ENCODE measurements at regions not wholly inside any gene's neighbourhood (a gene's known extent, or its start where the extent isn't known, plus 50 kb on each side); places are given as distances from the start of the nearest gene placed in this dataset.
A peak's percentile ranks its signal among the peaks of the same experiment; 100 is the strongest.

DNA sequence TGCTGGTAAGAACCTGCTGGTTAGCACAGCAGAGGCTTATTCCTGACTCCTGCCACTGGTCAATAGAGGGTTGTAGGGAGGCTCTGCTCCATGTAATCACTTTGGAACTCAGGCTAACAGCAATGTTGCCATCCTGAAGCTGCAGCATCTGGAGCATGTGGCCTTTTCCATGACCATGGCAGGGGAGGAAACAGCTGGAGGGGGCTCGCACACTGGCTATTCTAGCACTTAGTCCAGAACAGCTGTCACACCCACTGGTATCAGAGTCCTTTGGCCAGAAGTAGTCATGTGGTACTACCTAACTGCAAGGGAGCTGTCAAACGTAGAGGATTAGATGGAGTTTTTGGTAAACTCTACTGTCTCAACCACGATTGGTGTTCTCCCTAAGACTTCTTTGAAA is 450.0 kb downstream of the RPS24 start:
- no peaks in the 10 kb centered on the region for H3K36me3 Mint-ChIP-seq (ENCODE audit: low read depth)
- TF ChIP-seq, protein P1, sequence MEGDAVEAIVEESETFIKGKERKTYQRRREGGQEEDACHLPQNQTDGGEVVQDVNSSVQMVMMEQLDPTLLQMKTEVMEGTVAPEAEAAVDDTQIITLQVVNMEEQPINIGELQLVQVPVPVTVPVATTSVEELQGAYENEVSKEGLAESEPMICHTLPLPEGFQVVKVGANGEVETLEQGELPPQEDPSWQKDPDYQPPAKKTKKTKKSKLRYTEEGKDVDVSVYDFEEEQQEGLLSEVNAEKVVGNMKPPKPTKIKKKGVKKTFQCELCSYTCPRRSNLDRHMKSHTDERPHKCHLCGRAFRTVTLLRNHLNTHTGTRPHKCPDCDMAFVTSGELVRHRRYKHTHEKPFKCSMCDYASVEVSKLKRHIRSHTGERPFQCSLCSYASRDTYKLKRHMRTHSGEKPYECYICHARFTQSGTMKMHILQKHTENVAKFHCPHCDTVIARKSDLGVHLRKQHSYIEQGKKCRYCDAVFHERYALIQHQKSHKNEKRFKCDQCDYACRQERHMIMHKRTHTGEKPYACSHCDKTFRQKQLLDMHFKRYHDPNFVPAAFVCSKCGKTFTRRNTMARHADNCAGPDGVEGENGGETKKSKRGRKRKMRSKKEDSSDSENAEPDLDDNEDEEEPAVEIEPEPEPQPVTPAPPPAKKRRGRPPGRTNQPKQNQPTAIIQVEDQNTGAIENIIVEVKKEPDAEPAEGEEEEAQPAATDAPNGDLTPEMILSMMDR (IDR thresholded peaks at IDR 0.05): no peak
- H3K27me3 Mint-ChIP-seq (ENCODE audit: low read depth): peaks cover 15% of the 10 kb centered on the region
- no peaks in the 10 kb centered on the region for H3K4me1 Mint-ChIP-seq (ENCODE audit: low read depth)
- H3K9me3 Mint-ChIP-seq (ENCODE audit: low read depth): no peaks in the 10 kb centered on the region
- no peak for DNase-seq (ENCODE audit: low spot score)
- H3K27ac Mint-ChIP-seq (ENCODE audit: unreplicated experiment): no peak overlapping the region
- no peak overlapping the region for H3K4me3 Mint-ChIP-seq (ENCODE audit: unreplicated experiment)

DNA sequence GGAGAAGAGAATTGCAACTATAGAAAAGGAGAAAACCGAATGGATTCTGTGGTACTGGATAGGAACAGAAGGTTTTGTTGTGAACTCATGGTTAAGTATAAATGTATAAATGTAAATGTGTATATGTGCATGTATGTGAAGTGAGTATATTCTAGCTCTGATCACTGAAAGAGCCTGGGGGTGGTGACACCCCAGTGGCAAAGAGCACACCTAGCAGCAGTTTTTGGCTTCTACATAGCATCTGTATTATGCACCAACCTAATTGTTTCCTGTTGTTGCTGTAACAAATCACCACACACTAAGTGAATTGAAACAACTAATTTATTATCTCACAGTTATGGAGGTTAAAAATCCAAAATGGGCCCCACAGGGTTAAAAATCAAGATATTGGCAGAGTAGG is 455.4 kb downstream of the RPS24 start:
- peaks cover 5% of the 10 kb centered on the region for H3K4me1 Mint-ChIP-seq (ENCODE audit: low read depth)
- no peaks in the 10 kb centered on the region for H3K27me3 Mint-ChIP-seq (ENCODE audit: low read depth)
- no peak overlapping the region for H3K27ac Mint-ChIP-seq (ENCODE audit: unreplicated experiment)
- H3K4me3 Mint-ChIP-seq (ENCODE audit: unreplicated experiment): no peak overlapping the region
- TF ChIP-seq, protein P1 (IDR thresholded peaks at IDR 0.05): no peak
- H3K9me3 Mint-ChIP-seq (ENCODE audit: low read depth): peaks cover 29% of the 10 kb centered on the region
- H3K36me3 Mint-ChIP-seq (ENCODE audit: low read depth): peaks cover 17% of the 10 kb centered on the region
- DNase-seq (ENCODE audit: low spot score): no peak

DNA sequence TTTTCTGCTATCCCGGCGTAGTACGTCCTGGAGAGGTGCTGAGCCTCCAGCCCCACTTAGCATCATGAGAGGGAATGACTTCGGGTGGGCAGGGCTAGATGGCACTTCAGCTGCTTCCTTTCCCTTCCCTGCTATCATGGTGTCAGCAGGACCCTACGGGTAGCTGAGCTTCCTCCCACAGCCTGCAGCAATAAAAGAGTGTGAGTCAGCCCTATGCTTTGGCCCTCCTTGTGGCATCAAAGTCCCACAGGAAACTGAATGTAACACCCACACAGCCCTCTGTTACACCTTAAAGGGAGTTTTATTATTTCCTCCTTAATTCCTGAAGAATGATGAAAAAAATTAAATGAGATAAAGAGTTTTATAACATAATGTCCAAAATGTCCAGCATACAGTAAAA is 458.1 kb downstream of the RPS24 start:
- peaks cover 34% of the 10 kb centered on the region for H3K9me3 Mint-ChIP-seq (ENCODE audit: low read depth)
- TF ChIP-seq, protein P1 (IDR thresholded peaks at IDR 0.05): no peak
- H3K27me3 Mint-ChIP-seq (ENCODE audit: low read depth): no peaks in the 10 kb centered on the region
- H3K27ac Mint-ChIP-seq (ENCODE audit: unreplicated experiment): no peak overlapping the region
- H3K4me3 Mint-ChIP-seq (ENCODE audit: unreplicated experiment): no peak overlapping the region
- peaks cover 12% of the 10 kb centered on the region for H3K4me1 Mint-ChIP-seq (ENCODE audit: low read depth)
- peaks cover 17% of the 10 kb centered on the region for H3K36me3 Mint-ChIP-seq (ENCODE audit: low read depth)
- DNase-seq (ENCODE audit: low spot score): no peak

DNA sequence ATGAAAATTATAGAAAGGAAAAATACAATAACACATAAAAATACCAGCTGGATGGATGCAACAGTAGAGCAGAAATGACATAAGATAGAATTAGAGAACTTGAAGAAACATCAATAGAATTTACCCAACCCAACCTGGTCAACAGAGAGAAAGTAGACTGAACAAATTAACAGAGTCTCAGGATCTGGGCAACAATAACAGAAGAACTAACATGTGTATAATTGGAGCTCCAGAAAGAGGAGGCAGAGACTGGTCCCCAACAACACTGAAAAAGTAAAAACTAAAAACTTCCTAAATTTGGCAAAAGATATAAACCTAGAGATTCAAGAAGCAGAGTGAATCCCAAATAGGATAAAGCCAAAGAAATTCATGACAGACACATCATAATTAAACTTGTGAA is 458.8 kb downstream of the RPS24 start:
- TF ChIP-seq, protein P1 (IDR thresholded peaks at IDR 0.05): no peak
- H3K4me3 Mint-ChIP-seq (ENCODE audit: unreplicated experiment): no peak overlapping the region
- peaks cover 34% of the 10 kb centered on the region for H3K9me3 Mint-ChIP-seq (ENCODE audit: low read depth)
- H3K27me3 Mint-ChIP-seq (ENCODE audit: low read depth): no peaks in the 10 kb centered on the region
- H3K4me1 Mint-ChIP-seq (ENCODE audit: low read depth): peaks cover 12% of the 10 kb centered on the region
- peaks cover 17% of the 10 kb centered on the region for H3K36me3 Mint-ChIP-seq (ENCODE audit: low read depth)
- H3K27ac Mint-ChIP-seq (ENCODE audit: unreplicated experiment): no peak overlapping the region
- no peak for DNase-seq (ENCODE audit: low spot score)

DNA sequence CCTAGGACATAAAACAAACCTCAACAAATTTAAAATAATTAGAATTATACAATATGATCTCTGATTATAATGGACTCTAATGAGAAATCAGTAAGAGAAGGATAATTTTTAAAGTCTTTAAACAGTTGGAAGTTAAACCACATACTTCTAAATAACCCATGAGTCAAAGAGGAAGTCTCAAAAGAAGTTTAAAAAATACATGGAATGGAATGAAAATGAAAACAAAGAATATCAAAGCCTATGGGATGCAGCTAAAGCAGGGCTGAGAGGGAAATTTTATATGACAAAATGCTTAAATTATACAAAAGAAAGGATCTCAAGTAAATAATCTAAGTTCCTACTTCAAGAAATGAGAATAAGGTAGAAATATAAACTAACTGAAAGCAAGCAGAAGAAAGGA is 460.5 kb downstream of the RPS24 start:
- H3K36me3 Mint-ChIP-seq (ENCODE audit: low read depth): peaks cover 17% of the 10 kb centered on the region
- peak overlapping the region; percentile 8 for H3K27ac Mint-ChIP-seq (ENCODE audit: unreplicated experiment)
- peaks cover 34% of the 10 kb centered on the region for H3K9me3 Mint-ChIP-seq (ENCODE audit: low read depth)
- H3K27me3 Mint-ChIP-seq (ENCODE audit: low read depth): no peaks in the 10 kb centered on the region
- DNase-seq (ENCODE audit: low spot score): no peak
- TF ChIP-seq, protein P1 (IDR thresholded peaks at IDR 0.05): no peak
- peaks cover 12% of the 10 kb centered on the region for H3K4me1 Mint-ChIP-seq (ENCODE audit: low read depth)
- no peak overlapping the region for H3K4me3 Mint-ChIP-seq (ENCODE audit: unreplicated experiment)
